GM18519 (cell line): ENCODE measurements at regions not wholly inside any gene's neighbourhood (a gene's known extent, or its start where the extent isn't known, plus 50 kb on each side); places are given as distances from the start of the nearest gene placed in this dataset.

Experiments
- ATAC-seq: cut with Tn5 transposase; IDR thresholded peaks from one replicate; pipeline ENCODE4 v1.9.1; 2021; ENCODE audit warnings: mild to moderate bottlenecking, moderate library complexity; ENCODE audit not compliant: unreplicated experiment, low FRiP score

- ATAC-seq = no peak
Measured at GRCh38 chr2:71880846-71881610, 266.6 kb downstream of the CYP26B1 start.

GRCh38 chr2:71880287-71880686 is 267.4 kb downstream of the CYP26B1 start:
- ATAC-seq = no peak

GRCh38 chr2:71879509-71880184 is 268.0 kb downstream of the CYP26B1 start:
- ATAC-seq = no peak

GRCh38 chr2:71878626-71879508 is 268.8 kb downstream of the CYP26B1 start:
- ATAC-seq = no peak

- no peak for ATAC-seq
Measured at GRCh38 chr2:71877636-71878035, 270.0 kb downstream of the CYP26B1 start.

GRCh38 chr2:71876542-71877451 is 270.9 kb downstream of the CYP26B1 start:
- no peak for ATAC-seq

GRCh38 chr2:71872466-71873051 is 275.1 kb downstream of the CYP26B1 start:
- no peak for ATAC-seq

GRCh38 chr2:71865391-71865965 is 282.2 kb downstream of the CYP26B1 start:
- ATAC-seq = no peak

- no peak for ATAC-seq
Measured at GRCh38 chr2:71864085-71864484, 283.6 kb downstream of the CYP26B1 start.

GRCh38 chr2:71863396-71863795 is 284.3 kb downstream of the CYP26B1 start:
- ATAC-seq = no peak

GRCh38 chr2:71862921-71863320 is 284.7 kb downstream of the CYP26B1 start:
- no peak for ATAC-seq

- ATAC-seq = no peak
Measured at GRCh38 chr2:71861186-71862160, 286.2 kb downstream of the CYP26B1 start.

GRCh38 chr2:71860381-71860926 is 287.2 kb downstream of the CYP26B1 start:
- no peak for ATAC-seq

- ATAC-seq = no peak
Measured at GRCh38 chr2:71859211-71859847, 288.3 kb downstream of the CYP26B1 start.

GRCh38 chr2:71858071-71858470 is 289.6 kb downstream of the CYP26B1 start:
- ATAC-seq = no peak

GRCh38 chr2:71857636-71858035 is 290.0 kb downstream of the CYP26B1 start:
- ATAC-seq = no peak

GRCh38 chr2:71856773-71857525 is 290.7 kb downstream of the CYP26B1 start:
- no peak for ATAC-seq
